AG04449 (cell line): ENCODE measurements at regions not wholly inside any gene's neighbourhood (a gene's known extent, or its start where the extent isn't known, plus 50 kb on each side); places are given as distances from the start of the nearest gene placed in this dataset.
"Not testable (repeated sequence)": the region's sequence is repeated elsewhere in the genome, so short reads cannot be mapped to it uniquely, and the experiment has no call there.

Source experiments
- CTCF ChIA-PET: fragments of 350-600 bp; formaldehyde crosslinking; extraction: SDS; loops from one replicate; lab custom pipeline; 2021; ENCODE audit warnings: antibody characterized with exemption; lab: Yijun Ruan, JAX
- POLR2A ChIA-PET: fragments of 400-600, 350-600 bp; formaldehyde crosslinking; extraction: SDS; loops from one replicate; lab custom pipeline; 2020; ENCODE audit warnings: antibody characterized with exemption, inconsistent platforms; lab: Yijun Ruan, JAX
- DNase-seq: peaks from one replicate; pipeline ENCODE4 v3.0.0-alpha.2; 2010; ENCODE audit warnings: low read depth, low spot score
- H3K4me3 ChIP-seq: 2 replicates; pipeline ENCODE4 v1.5.1; 2011; ENCODE audit warnings: low read depth, mild to moderate bottlenecking, control low read depth, low read length
- TF ChIP-seq, protein P1 (sequence below): IDR thresholded peaks from one replicate; pipeline ENCODE4 v1.5.1; 2011; ENCODE audit warnings: mild to moderate bottlenecking, moderate library complexity, low read length, control low read depth, inconsistent platforms; ENCODE audit not compliant: insufficient read depth; ENCODE audit errors: missing control alignments

DNA sequence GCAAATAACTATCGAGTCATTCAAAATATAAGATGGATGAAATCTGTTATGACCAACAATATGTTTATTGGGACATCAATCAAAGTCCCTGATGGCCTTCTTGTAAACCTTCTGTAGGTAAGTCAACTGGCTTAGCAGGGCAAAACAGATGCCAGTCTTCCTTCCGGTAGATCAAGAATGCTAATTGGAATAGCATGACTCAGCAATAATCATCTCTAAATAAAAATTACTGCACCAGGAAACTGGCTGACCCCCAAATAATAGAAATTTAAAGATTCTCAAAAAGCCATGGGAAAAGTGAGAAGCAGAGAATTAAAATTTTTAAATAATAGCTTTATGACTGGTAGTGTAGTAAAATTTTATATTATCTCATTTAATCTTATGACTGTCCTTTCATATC lies 1005.4 kb downstream of the OLFM4 start:
- DNase-seq, result no peak
- CTCF ChIA-PET, result no interaction called here
- POLR2A ChIA-PET, result no interaction called here
- TF ChIP-seq, protein P1, sequence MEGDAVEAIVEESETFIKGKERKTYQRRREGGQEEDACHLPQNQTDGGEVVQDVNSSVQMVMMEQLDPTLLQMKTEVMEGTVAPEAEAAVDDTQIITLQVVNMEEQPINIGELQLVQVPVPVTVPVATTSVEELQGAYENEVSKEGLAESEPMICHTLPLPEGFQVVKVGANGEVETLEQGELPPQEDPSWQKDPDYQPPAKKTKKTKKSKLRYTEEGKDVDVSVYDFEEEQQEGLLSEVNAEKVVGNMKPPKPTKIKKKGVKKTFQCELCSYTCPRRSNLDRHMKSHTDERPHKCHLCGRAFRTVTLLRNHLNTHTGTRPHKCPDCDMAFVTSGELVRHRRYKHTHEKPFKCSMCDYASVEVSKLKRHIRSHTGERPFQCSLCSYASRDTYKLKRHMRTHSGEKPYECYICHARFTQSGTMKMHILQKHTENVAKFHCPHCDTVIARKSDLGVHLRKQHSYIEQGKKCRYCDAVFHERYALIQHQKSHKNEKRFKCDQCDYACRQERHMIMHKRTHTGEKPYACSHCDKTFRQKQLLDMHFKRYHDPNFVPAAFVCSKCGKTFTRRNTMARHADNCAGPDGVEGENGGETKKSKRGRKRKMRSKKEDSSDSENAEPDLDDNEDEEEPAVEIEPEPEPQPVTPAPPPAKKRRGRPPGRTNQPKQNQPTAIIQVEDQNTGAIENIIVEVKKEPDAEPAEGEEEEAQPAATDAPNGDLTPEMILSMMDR, result no peak
- H3K4me3 ChIP-seq, result no peak overlapping the region

DNA sequence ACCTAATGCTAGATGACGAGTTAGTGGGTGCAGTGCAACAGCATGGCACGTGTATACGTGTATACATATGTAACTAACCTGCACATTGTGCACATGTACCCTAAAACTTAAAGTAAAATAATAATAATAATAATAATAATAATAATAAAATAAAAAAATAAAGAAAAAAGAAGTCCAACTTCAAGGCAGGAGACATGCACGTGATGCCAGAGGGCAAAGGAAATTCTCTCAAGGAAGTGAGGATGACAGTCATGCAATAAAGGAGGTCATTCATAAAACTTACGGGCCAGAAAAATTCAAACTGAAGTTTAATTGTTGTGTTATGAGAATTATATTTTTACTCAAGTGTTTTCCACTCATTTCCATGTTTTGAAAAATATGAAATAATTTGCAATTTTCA lies 1028.8 kb downstream of the OLFM4 start:
- POLR2A ChIA-PET, DNase-seq, H3K4me3 ChIP-seq, CTCF ChIA-PET: not testable (repeated sequence)

DNA sequence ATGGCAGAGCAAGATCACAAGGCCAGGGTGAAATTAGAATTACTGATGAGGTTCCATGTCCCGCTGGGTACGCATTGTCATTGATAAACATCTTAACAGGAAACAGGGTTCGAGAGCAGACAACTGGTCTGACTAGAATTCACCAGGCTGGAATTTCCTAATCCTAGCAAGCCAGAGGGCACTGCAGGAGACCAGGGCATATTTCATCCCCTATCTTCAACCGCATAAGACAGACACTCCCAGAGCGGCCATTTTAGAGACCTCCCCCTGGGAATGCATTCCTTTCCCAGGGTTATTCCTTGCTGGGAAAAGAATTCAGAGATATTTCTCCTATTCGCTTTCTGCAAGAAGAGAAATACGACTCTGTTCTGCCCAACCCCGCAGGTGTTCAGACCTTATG lies 1041.3 kb downstream of the OLFM4 start:
- DNase-seq, CTCF ChIA-PET: not testable (repeated sequence)

DNA sequence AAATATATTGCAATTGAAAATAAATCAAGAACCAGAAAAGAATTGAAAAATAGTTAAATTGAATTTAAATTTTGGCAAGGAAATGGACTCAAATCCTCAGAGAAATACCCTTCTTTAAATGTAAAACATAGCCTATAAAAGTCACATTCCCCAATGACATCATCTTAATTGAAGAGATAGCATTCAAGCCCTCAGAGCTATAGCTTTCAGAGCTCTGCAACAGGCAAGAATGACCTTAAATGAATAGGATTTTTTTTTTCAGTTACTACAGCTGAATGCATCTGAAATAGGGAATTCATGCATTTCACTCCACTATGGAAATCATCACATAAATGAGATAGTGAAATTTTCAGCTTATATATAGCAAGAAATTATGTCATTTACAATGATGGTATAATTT lies 1049.0 kb downstream of the OLFM4 start:
- no peak for DNase-seq
- no peak overlapping the region for H3K4me3 ChIP-seq
- POLR2A ChIA-PET, result no interaction called here
- CTCF ChIA-PET, result no interaction called here
- TF ChIP-seq, protein P1, result no peak

More for the DNA sequence above, 1041.3 kb downstream of the OLFM4 start:
- H3K4me3 ChIP-seq, POLR2A ChIA-PET: not testable (repeated sequence)

DNA sequence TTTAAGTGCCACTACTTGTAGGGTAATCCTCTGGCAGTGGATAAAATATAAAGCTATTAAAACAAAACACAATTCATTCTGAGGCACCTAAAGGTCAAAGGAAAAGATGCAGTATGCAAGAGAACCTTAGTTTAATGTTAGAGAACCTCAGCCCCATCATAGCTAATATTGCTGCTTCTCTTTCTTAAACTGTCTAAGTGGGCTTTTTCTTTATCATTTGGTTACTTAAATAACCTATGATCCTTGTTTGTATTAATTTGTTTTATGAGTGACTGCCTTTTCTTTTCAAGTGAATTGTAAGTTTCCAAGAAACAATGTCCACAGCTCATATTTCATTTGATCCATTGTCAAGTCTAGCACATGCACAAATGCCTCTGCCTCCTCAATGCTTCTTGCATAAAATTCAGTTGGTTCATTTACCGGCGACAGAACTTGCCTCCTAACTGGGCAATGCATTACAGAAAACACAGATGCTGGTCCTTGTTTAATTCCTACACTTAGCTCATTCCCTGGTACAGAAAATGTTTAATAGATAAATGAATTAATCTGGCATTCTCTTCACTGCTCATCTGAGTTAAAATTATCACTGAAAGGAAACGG lies 1049.8 kb downstream of the OLFM4 start:
- POLR2A ChIA-PET, result no interaction called here
- DNase-seq, result no peak
- TF ChIP-seq, protein P1, result no peak
- H3K4me3 ChIP-seq, result no peak overlapping the region
- CTCF ChIA-PET, result no interaction called here

DNA sequence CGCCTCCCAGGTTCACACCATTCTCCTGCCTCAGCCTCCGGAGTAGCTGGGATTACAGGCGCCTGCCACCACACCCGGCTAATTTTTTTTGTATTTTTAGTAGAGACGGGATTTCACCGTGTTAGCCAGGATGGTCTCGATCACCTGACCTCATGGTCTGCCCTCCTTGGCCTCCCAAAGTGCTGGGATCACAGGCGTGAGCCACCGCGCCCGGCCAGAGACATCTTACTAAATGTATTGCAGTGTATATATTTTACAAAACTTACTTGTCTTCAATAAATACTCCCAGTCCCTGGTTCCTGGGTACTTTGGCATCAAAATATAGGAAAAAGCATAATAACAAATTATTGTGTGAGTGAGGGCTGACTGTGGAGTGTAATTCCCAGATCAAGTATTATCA lies 1053.7 kb downstream of the OLFM4 start:
- DNase-seq, H3K4me3 ChIP-seq, CTCF ChIA-PET, POLR2A ChIA-PET: not testable (repeated sequence)

DNA sequence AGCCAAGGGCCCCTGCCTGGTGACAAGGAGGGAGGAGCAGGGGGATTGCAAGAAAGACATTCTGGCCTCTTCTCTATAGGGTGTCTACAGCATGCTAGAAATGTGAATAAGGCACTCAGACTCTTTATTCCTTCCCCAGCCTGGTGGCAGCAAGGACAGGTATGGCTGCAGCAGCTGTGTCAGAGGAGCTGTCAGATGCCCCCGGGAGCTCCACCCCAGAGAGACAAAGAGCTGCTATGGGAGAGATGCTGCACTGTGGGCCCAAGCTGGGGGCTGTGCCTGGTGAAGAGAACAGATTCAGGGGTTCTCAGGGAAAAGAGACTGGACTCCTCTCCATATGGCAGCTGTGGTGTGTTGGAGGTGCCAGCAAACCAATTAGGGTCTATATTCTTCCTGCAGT lies 1063.3 kb downstream of the OLFM4 start:
- H3K4me3 ChIP-seq, result no peak overlapping the region
- CTCF ChIA-PET, result no interaction called here
- TF ChIP-seq, protein P1, result no peak
- no peak for DNase-seq
- POLR2A ChIA-PET, result no interaction called here

DNA sequence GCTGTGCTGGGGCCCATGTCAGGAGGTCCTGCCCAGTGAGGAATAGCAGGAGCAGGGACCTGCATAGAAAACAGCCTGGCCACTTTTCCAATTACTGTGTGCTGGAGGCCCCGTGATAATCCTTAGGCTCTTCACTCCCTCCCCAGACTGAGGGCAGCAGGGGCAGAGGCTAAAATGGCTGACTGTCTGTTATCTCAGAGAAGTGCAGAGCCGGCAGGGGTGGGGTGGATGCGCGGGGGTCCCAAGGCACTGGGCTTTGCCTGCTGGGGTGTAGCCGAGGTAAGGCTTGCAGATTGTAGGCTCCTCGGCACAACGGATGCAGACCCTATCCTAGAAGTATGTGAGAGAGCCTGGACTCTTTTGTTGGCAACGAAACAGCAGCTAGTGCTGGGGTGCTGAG lies 1064.1 kb downstream of the OLFM4 start:
- ChIA-PET CTCF (no interaction called here), POLR2A (no interaction called here)
- DNase-seq, result no peak
- H3K4me3 ChIP-seq, result no peak overlapping the region
- TF ChIP-seq, protein P1, result no peak
